IgD-negative memory B cell (primary cell): ENCODE measurements at regions not wholly inside any gene's neighbourhood (a gene's known extent, or its start where the extent isn't known, plus 50 kb on each side); places are given as distances from the start of the nearest gene placed in this dataset.
"Not testable (repeated sequence)": the region's sequence is repeated elsewhere in the genome, so short reads cannot be mapped to it uniquely, and the experiment has no call there.

Experiments
- H3K27ac Mint-ChIP-seq, 3 donors: one replicate each; pipeline ENCODE4 v1.8.0; 2020 to 2022; ENCODE audit warnings: mild to moderate bottlenecking in 3 of 3, mixed read lengths in 3 of 3, moderate library complexity in 1 of 3
- H3K27me3 Mint-ChIP-seq: one replicate; pipeline ENCODE4 v1.8.0; 2021; ENCODE audit warnings: mixed read lengths
- H3K36me3 Mint-ChIP-seq: one replicate; pipeline ENCODE4 v1.8.0; 2020; ENCODE audit warnings: mild to moderate bottlenecking, mixed read lengths
- H3K4me1 Mint-ChIP-seq, 3 donors: one replicate each; pipeline ENCODE4 v1.8.0; 2020 to 2022; ENCODE audit warnings: mixed read lengths in 3 of 3, mild to moderate bottlenecking in 1 of 3
- H3K4me3 Mint-ChIP-seq, 4 donors: one replicate each; pipeline ENCODE4 v1.8.0; 2020 to 2022; ENCODE audit warnings: mild to moderate bottlenecking in 4 of 4, mixed read lengths in 4 of 4, moderate library complexity in 3 of 4
- H3K9me3 Mint-ChIP-seq, 3 donors: one replicate each; pipeline ENCODE4 v1.8.0; 2020 to 2021; ENCODE audit warnings: mixed read lengths in 3 of 3, mild to moderate bottlenecking in 1 of 3

- Mint-ChIP-seq H3K36me3 (no peaks in the 10 kb centered on the region), H3K4me1 (no peaks in the 10 kb centered on the region), H3K9me3 (no peaks in the 10 kb centered on the region), H3K27ac (no peak overlapping the region), H3K27me3 (no peaks in the 10 kb centered on the region), H3K4me3 (no peak overlapping the region)
Observed at GRCh38 chr6:112663698-112664097, 316.6 kb downstream of the RFPL4B start.

DNA sequence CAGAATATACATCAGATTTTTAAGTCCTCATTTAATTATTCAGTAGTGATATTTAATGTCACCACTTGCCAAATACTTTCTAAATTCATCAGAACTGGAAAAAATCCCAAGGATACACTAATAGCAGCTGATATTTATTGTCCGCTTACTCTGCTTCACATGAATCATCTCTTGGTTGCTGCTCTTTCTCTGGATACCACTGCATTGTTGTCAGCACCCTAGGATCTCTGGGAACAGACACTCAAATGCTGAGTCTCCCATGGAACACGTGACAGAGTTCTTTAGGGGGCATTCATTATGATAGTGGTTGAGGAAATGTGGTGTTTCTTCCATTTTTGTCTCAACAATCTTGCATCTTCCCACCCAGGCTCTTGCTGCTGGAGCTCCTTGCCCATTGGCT is 318.0 kb downstream of the RFPL4B start:
- no peak overlapping the region for H3K27ac Mint-ChIP-seq
- H3K27me3 Mint-ChIP-seq, result no peaks in the 10 kb centered on the region
- no peaks in the 10 kb centered on the region for H3K9me3 Mint-ChIP-seq
- H3K4me3 Mint-ChIP-seq, result no peak overlapping the region
- H3K36me3 Mint-ChIP-seq, result no peaks in the 10 kb centered on the region
- H3K4me1 Mint-ChIP-seq, result no peaks in the 10 kb centered on the region

DNA sequence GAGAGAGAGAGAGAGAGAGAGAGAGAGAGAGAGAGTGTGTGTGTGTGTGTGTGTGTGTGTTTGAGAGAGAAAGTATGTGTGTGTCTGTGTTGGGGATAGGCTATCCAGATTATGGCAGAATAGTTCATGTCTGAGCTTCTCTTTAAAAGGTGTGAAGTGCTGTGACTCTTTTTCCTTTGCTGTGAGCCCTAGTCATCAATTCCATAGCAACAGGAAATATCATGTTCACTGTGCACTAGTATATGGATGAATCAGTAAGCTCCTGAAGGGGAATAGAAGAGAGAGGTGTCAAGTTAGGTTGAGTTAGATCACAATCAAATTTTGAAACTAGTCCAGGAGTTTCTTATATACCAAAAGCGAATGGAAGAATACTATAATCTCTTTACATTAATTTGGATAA is 318.7 kb downstream of the RFPL4B start:
- no peak overlapping the region for H3K4me3 Mint-ChIP-seq
- H3K4me1 Mint-ChIP-seq, result no peaks in the 10 kb centered on the region
- H3K27me3 Mint-ChIP-seq, result no peaks in the 10 kb centered on the region
- H3K36me3 Mint-ChIP-seq, result no peaks in the 10 kb centered on the region
- H3K9me3 Mint-ChIP-seq, result no peaks in the 10 kb centered on the region
- no peak overlapping the region for H3K27ac Mint-ChIP-seq

GRCh38 chr6:112667427-112667826 is 320.3 kb downstream of the RFPL4B start:
- Mint-ChIP-seq H3K27ac (no peak overlapping the region), H3K27me3 (peaks cover 2% of the 10 kb centered on the region), H3K9me3 (no peaks in the 10 kb centered on the region), H3K4me1 (no peaks in the 10 kb centered on the region), H3K36me3 (no peaks in the 10 kb centered on the region), H3K4me3 (no peak overlapping the region)

GRCh38 chr6:112680091-112680490 is 333.0 kb downstream of the RFPL4B start:
- H3K36me3 Mint-ChIP-seq, result no peaks in the 10 kb centered on the region
- no peaks in the 10 kb centered on the region for H3K4me1 Mint-ChIP-seq
- no peaks in the 10 kb centered on the region for H3K27me3 Mint-ChIP-seq
- peaks cover 0 to 11% (median 0%) of the 10 kb centered on the region in 3 donors for H3K9me3 Mint-ChIP-seq
- no peak overlapping the region for H3K27ac Mint-ChIP-seq
- no peak overlapping the region for H3K4me3 Mint-ChIP-seq

- H3K27me3 Mint-ChIP-seq, result no peaks in the 10 kb centered on the region
- H3K27ac Mint-ChIP-seq, result no peak overlapping the region
- no peak overlapping the region for H3K4me3 Mint-ChIP-seq
- H3K36me3 Mint-ChIP-seq, result no peaks in the 10 kb centered on the region
- no peaks in the 10 kb centered on the region for H3K9me3 Mint-ChIP-seq
- H3K4me1 Mint-ChIP-seq, result no peaks in the 10 kb centered on the region
Observed at GRCh38 chr6:112682071-112682470, 334.9 kb downstream of the RFPL4B start.

- no peak overlapping the region for H3K4me3 Mint-ChIP-seq
Observed at GRCh38 chr6:112683106-112683505, 336.0 kb downstream of the RFPL4B start.

GRCh38 chr6:112683926-112684325 is 336.8 kb downstream of the RFPL4B start:
- H3K27ac Mint-ChIP-seq, result no peak overlapping the region
- peaks cover 0 to 4% (median 1%) of the 10 kb centered on the region in 3 donors for H3K4me1 Mint-ChIP-seq
- H3K9me3 Mint-ChIP-seq, result no peaks in the 10 kb centered on the region
- H3K27me3 Mint-ChIP-seq, result peaks cover 2% of the 10 kb centered on the region
- no peak overlapping the region for H3K4me3 Mint-ChIP-seq
- no peaks in the 10 kb centered on the region for H3K36me3 Mint-ChIP-seq

More at GRCh38 chr6:112683106-112683505, 336.0 kb downstream of the RFPL4B start:
- Mint-ChIP-seq H3K36me3 (no peaks in the 10 kb centered on the region), H3K27ac (no peak overlapping the region), H3K4me1 (no peaks in the 10 kb centered on the region), H3K27me3 (no peaks in the 10 kb centered on the region), H3K9me3 (no peaks in the 10 kb centered on the region)

DNA sequence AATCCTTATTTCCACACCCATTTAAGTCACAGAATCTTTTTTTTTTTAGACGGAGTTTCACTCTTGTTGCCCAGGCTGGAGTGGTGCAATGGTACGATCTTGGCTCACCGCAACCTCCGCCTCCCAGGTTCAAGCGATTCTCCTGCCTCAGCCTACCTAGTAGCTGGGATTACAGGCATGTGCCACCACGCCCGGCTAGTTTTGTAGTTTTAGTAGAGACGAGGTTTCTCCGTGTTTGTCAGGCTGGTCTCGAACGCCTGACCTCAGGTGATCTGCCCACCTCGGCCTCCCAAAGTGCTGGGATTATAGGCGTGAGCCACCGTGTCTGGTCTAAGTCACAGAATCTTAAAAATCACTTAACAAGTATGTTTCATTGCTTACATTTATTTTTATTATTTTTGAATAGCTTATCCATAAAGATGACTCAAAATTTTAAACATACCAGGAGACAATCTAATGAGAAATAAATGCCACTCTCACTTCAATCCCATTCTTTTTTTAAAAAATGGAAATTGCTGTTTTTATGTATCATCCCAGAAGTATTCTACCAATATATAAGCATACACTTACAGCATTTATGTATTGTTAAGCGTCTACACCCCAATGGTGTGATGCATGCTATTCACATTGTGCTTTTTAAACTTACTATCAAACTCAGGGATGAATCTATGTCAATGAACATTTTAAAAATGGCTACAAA is 338.5 kb downstream of the RFPL4B start:
- H3K27ac Mint-ChIP-seq, H3K9me3 Mint-ChIP-seq, H3K27me3 Mint-ChIP-seq, H3K36me3 Mint-ChIP-seq, H3K4me1 Mint-ChIP-seq, H3K4me3 Mint-ChIP-seq: not testable (repeated sequence)

DNA sequence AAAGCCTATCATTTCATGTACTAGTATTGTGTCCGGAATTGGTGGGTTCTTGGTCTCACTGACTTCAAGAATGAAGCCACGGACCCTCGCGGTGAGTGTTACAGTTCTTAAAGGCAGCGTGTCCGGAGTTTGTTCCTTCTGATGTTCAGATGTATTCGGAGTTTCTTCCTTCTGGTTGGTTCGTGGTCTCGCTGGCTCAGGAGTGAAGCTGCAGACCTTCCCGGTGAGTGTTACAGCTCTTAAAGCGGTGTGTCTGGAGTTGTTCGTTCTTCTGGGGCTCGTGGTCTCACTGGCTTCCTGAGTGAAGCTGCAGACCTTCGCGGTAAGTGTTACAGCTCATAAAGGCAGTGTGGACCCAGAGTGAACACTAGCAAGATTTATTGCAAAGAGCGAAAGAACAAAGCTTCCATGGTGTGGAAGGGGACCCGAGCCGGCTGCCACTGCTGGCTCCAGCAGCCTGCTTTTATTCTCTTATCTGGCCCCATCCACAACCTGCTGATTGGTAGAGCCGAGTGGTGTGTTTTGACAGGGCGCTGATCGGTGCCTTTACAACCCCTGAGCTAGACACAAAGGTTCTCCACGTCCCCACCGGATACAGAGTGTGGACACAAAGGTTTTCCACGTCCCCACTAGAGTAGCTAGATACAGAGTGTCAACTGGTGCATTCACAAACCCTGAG is 341.5 kb downstream of the RFPL4B start:
- not testable (repeated sequence) for H3K4me1 Mint-ChIP-seq, H3K9me3 Mint-ChIP-seq, H3K36me3 Mint-ChIP-seq, H3K4me3 Mint-ChIP-seq, H3K27me3 Mint-ChIP-seq
- H3K27ac Mint-ChIP-seq, result peak overlapping the region in 1 of 3 donors; percentile 74

DNA sequence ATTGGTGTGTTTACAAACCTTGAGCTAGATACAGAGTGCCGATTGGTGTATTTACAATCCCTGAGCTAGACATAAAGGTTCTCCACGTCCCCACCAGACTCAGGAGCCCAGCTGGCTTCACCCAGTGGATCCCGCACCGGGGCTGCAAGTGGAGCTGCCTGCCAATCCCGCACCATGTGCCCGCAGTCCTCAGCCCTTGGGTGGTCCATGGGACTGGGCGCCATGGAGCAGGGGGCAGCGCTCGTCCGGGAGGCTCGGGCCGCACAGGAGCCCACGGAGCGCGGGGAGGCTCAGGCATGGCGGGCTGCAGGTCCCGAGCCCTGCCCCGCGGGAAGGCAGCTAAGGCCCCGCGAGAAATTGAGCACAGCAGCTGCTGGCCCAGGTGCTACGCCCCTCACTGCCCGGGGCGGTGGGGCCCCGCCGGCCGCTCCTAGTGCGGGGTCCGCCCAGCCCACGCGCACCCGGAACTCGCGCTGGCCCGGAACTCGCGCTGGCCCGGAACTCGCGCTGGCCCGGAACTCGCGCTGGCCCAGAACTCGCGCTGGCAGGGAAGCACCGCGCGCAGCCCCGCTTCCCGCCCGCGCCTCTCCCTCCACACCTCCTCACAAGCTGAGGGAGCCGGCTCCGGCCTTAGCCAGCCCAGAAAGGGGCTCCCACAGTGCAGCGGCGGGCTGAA is 342.2 kb downstream of the RFPL4B start:
- H3K27me3 Mint-ChIP-seq, H3K9me3 Mint-ChIP-seq, H3K27ac Mint-ChIP-seq, H3K4me3 Mint-ChIP-seq, H3K4me1 Mint-ChIP-seq, H3K36me3 Mint-ChIP-seq: not testable (repeated sequence)

- Mint-ChIP-seq H3K4me1 (peaks cover 0 to 4% (median 1%) of the 10 kb centered on the region in 3 donors), H3K4me3 (no peak overlapping the region), H3K36me3 (no peaks in the 10 kb centered on the region), H3K27me3 (peaks cover 2% of the 10 kb centered on the region), H3K27ac (no peak overlapping the region), H3K9me3 (peaks cover 0 to 2% (median 0%) of the 10 kb centered on the region in 3 donors)
Observed at GRCh38 chr6:112690497-112691202, 343.5 kb downstream of the RFPL4B start.

GRCh38 chr6:112691289-112691688 is 344.2 kb downstream of the RFPL4B start:
- Mint-ChIP-seq H3K9me3 (peaks cover 0 to 2% (median 0%) of the 10 kb centered on the region in 3 donors), H3K27ac (no peak overlapping the region), H3K36me3 (no peaks in the 10 kb centered on the region), H3K4me3 (no peak overlapping the region), H3K4me1 (peaks cover 0 to 4% (median 1%) of the 10 kb centered on the region in 3 donors), H3K27me3 (peaks cover 2% of the 10 kb centered on the region)

DNA sequence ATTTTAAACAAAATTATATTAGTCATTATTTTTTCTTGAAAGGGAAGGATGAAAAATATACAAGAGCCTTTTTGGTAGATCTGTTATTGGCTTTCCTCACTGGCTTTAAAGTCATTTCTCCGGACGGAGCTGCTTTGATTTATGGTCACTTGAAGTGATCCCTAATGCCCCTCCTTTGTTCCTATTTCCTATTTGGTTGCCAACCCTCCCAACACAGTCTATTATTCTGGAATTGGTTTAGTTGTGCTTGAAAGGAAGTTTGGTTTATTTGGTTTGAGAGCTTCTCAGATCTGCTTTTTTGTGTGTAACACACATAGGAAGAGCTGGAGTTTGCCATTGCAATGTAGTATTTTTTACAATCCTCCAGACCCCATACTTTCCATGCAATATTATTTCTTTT is 347.9 kb downstream of the RFPL4B start:
- Mint-ChIP-seq H3K27ac (no peak overlapping the region), H3K27me3 (no peaks in the 10 kb centered on the region), H3K4me1 (no peaks in the 10 kb centered on the region), H3K36me3 (no peaks in the 10 kb centered on the region), H3K4me3 (no peak overlapping the region), H3K9me3 (peaks cover 0 to 2% (median 0%) of the 10 kb centered on the region in 3 donors)

- no peaks in the 10 kb centered on the region for H3K36me3 Mint-ChIP-seq
- no peaks in the 10 kb centered on the region for H3K27me3 Mint-ChIP-seq
- no peak overlapping the region for H3K27ac Mint-ChIP-seq
- H3K4me3 Mint-ChIP-seq, result no peak overlapping the region
- peaks cover 0 to 4% (median 0%) of the 10 kb centered on the region in 3 donors for H3K9me3 Mint-ChIP-seq
- H3K4me1 Mint-ChIP-seq, result no peaks in the 10 kb centered on the region
Observed at GRCh38 chr6:112697265-112697664, 350.1 kb downstream of the RFPL4B start.
